Spleen (tissue), 7 donors: ENCODE measurements at regions not wholly inside any gene's neighbourhood (a gene's known extent, or its start where the extent isn't known, plus 50 kb on each side); places are given as distances from the start of the nearest gene placed in this dataset.

Experiments used
- POLR2A ChIP-seq, 3 donors: fragments of 450-650 bp; IDR thresholded peaks; one replicate each; pipeline ENCODE4 v1.5.1; 2017; ENCODE audit warnings: antibody characterized with exemption in 3 of 3, mild to moderate bottlenecking in 1 of 3
- POLR2AphosphoS5 ChIP-seq, 3 donors: sonication (generic); formaldehyde crosslinking; IDR thresholded peaks; one replicate each; pipeline ENCODE4 v1.5.1; 2017; ENCODE audit warnings: antibody characterized with exemption in 3 of 3
- TF ChIP-seq, protein P1 (sequence below), 11 experiments: fragments of 200-600 bp in 7 of 11; fragments of 450-650 bp in 4 of 11; sonication (generic) in 4 of 11; IDR thresholded peaks in 8 of 11; conservative IDR thresholded peaks in 3 of 11; 1 replicate in 7 of 11; 2 replicates in 4 of 11; pipeline versions ENCODE4 v1.4.0 to v1.8.0; 2016 to 2021; ENCODE audit warnings: antibody characterized with exemption in 11 of 11, inconsistent platforms in 4 of 11, mild to moderate bottlenecking in 1 of 11
- donor health status: DM: no; HTN: no; CAD: no; lungs with moderate emphysema.
- donor health status: DM: no; HTN: no; CAD: no.
- donor health status: DM: no; HTN: no; CAD: no.

DNA sequence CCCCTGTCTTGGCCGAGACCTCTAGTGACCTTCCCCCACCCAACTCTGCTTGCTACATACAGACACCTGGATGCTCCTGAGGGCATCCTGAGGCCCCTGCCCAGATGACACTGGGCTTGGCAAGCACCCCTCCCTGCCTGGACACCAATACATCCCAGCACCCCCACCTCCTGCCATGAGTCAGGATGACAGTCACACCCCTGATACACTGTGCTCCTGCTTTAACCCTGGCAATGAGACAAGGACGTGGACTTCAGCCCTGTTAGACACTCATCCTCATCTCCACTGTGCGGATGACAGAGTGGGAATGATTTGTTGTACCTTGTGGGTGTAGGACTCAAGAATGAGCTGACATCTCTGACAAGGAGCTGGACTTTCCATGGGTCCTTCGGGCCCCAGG is 186.3 kb upstream of the ADCY1 start:
- TF ChIP-seq, protein P1, sequence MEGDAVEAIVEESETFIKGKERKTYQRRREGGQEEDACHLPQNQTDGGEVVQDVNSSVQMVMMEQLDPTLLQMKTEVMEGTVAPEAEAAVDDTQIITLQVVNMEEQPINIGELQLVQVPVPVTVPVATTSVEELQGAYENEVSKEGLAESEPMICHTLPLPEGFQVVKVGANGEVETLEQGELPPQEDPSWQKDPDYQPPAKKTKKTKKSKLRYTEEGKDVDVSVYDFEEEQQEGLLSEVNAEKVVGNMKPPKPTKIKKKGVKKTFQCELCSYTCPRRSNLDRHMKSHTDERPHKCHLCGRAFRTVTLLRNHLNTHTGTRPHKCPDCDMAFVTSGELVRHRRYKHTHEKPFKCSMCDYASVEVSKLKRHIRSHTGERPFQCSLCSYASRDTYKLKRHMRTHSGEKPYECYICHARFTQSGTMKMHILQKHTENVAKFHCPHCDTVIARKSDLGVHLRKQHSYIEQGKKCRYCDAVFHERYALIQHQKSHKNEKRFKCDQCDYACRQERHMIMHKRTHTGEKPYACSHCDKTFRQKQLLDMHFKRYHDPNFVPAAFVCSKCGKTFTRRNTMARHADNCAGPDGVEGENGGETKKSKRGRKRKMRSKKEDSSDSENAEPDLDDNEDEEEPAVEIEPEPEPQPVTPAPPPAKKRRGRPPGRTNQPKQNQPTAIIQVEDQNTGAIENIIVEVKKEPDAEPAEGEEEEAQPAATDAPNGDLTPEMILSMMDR (IDR thresholded peaks at IDR 0.05 in 8 of 11, conservative IDR thresholded peaks at IDR 0.05 in 3 of 11): no peak
- TF ChIP-seq POLR2AphosphoS5 (IDR thresholded peaks at IDR 0.05): no peak
- TF ChIP-seq POLR2A (IDR thresholded peaks at IDR 0.05): no peak
